IMR-90 (cell line): ENCODE measurements at regions not wholly inside any gene's neighbourhood (a gene's known extent, or its start where the extent isn't known, plus 50 kb on each side); places are given as distances from the start of the nearest gene placed in this dataset.

Experiments
- ATAC-seq: fragments of 200-7000 bp; cut with Tn5 transposase; 2 replicates; pipeline ENCODE4 v1.9.1; 2020; ENCODE audit warnings: low read depth, mild to moderate bottlenecking, moderate library complexity
- BruUV-seq: library from RNA; stranded (reverse); fragments of 400-500 nt; replicated peaks from 2 replicates; lab custom pipeline; 2021; lab: Mats Ljungman, UMichigan
- CTCF ChIA-PET: fragments of 300-600 bp; formaldehyde crosslinking; extraction: SDS; loops from one replicate; lab custom pipeline; 2021; ENCODE audit warnings: antibody characterized with exemption; lab: Yijun Ruan, JAX
- POLR2A ChIA-PET: fragments of 300-600 bp; sonication (Branson Sonifier 250); formaldehyde crosslinking; loops from one replicate; lab custom pipeline; 2022; ENCODE audit warnings: antibody characterized with exemption; ENCODE audit not compliant: unreplicated experiment; lab: Charles Lee
- DNase-seq: peaks from one replicate; pipeline ENCODE4 v3.0.0; 2013
- H2AFZ ChIP-seq: replicated peaks from 2 replicates; pipeline ENCODE3; 2013; ENCODE audit warnings: low read length, mild to moderate bottlenecking; ENCODE audit not compliant: poor library complexity
- H2AK5ac ChIP-seq: 2 replicates; pipeline ENCODE4 v1.6.1; 2013; ENCODE audit warnings: low read depth, low read length, inconsistent platforms
- H2AK9ac ChIP-seq: replicated peaks from 2 replicates; pipeline ENCODE3; 2013; ENCODE audit warnings: mild to moderate bottlenecking, low read depth, low read length, moderate library complexity; ENCODE audit not compliant: poor library complexity
- H2BK120ac ChIP-seq: 2 replicates; pipeline ENCODE4 v1.6.1; 2013; ENCODE audit warnings: low read depth, low read length, inconsistent platforms
- H2BK15ac ChIP-seq: 3 replicates; pipeline ENCODE4 v1.6.1; 2013; ENCODE audit warnings: low read depth, low read length, inconsistent platforms
- H2BK20ac ChIP-seq: 2 replicates; pipeline ENCODE4 v1.6.1; 2013; ENCODE audit warnings: low read depth, mild to moderate bottlenecking, inconsistent platforms, low read length, moderate library complexity
- H2BK5ac ChIP-seq: 2 replicates; pipeline ENCODE4 v1.6.1; 2013; ENCODE audit warnings: mild to moderate bottlenecking, low read depth, low read length, inconsistent platforms; ENCODE audit not compliant: poor library complexity, severe bottlenecking
- H3K14ac ChIP-seq: replicated peaks from 2 replicates; pipeline ENCODE4 v1.6.1; 2013; ENCODE audit warnings: low read depth, low read length, inconsistent platforms
- H3K18ac ChIP-seq: 2 replicates; pipeline ENCODE4 v1.6.1; 2013; ENCODE audit warnings: low read depth, low read length, control low read depth
- H3K23ac ChIP-seq: 2 replicates; pipeline ENCODE4 v1.6.1; 2013; ENCODE audit warnings: low read depth, low read length, inconsistent platforms
- H3K27ac ChIP-seq: 2 replicates; pipeline ENCODE4 v1.5.1; 2013; ENCODE audit warnings: mild to moderate bottlenecking, control low read depth, low read length; ENCODE audit not compliant: insufficient read depth
- H3K27me3 ChIP-seq: 2 replicates; pipeline ENCODE4 v1.6.1; 2013; ENCODE audit warnings: low read length; ENCODE audit not compliant: control insufficient read depth, insufficient read depth
- H3K36me3 ChIP-seq: 2 replicates; pipeline ENCODE4 v1.6.1; 2013; ENCODE audit warnings: low read length, mixed read lengths; ENCODE audit not compliant: control insufficient read depth, insufficient read depth
- H3K4ac ChIP-seq: 2 replicates; pipeline ENCODE4 v1.6.1; 2013; ENCODE audit warnings: low read depth, low read length, inconsistent platforms
- H3K4me1 ChIP-seq: 2 replicates; pipeline ENCODE4 v1.6.1; 2013; ENCODE audit warnings: low read length, mixed read lengths; ENCODE audit not compliant: control insufficient read depth, insufficient read depth
- H3K4me2 ChIP-seq: 2 replicates; pipeline ENCODE4 v1.6.1; 2013; ENCODE audit warnings: low read depth, mild to moderate bottlenecking, control low read depth, low read length, moderate library complexity
- H3K4me3 ChIP-seq: 2 replicates; pipeline ENCODE4 v1.5.1; 2013; ENCODE audit warnings: low read depth, mild to moderate bottlenecking, control low read depth, low read length, moderate library complexity; ENCODE audit not compliant: insufficient read depth
- H3K56ac ChIP-seq: 2 replicates; pipeline ENCODE4 v1.6.1; 2013; ENCODE audit warnings: low read length, inconsistent platforms; ENCODE audit not compliant: insufficient read depth; ENCODE audit errors: extremely low read depth
- H3K79me1 ChIP-seq, 2 experiments: 2 replicates each; pipeline ENCODE4 v1.6.1; 2013; ENCODE audit warnings: low read length in 2 of 2, inconsistent platforms in 1 of 2, low read depth in 1 of 2
- H3K9ac ChIP-seq: 2 replicates; pipeline ENCODE4 v1.6.1; 2013; ENCODE audit warnings: low read depth, low read length, control low read depth
- H3K9me1 ChIP-seq: 2 replicates; pipeline ENCODE4 v1.6.1; 2013; ENCODE audit warnings: low read length, inconsistent platforms; ENCODE audit not compliant: insufficient read depth
- H3K9me3 ChIP-seq: 2 replicates; pipeline ENCODE4 v1.6.1; 2013; ENCODE audit warnings: low read length; ENCODE audit not compliant: control insufficient read depth, insufficient read depth
- H4K20me1 ChIP-seq: 2 replicates; pipeline ENCODE4 v1.6.1; 2013; ENCODE audit warnings: low read length, inconsistent platforms; ENCODE audit not compliant: insufficient read depth
- H4K5ac ChIP-seq: 2 replicates; pipeline ENCODE4 v1.6.1; 2013; ENCODE audit warnings: mild to moderate bottlenecking, low read depth, low read length, control low read depth
- H4K8ac ChIP-seq, 2 experiments: 2 replicates each; pipeline ENCODE4 v1.6.1; 2013; ENCODE audit warnings: low read depth in 2 of 2, low read length in 2 of 2, control low read depth in 1 of 2, inconsistent platforms in 1 of 2
- H4K91ac ChIP-seq: 2 replicates; pipeline ENCODE4 v1.6.1; 2013; ENCODE audit warnings: low read depth, low read length, inconsistent platforms; ENCODE audit not compliant: insufficient read depth
- BHLHE40 ChIP-seq: fragments of 150-350 bp; IDR thresholded peaks from 2 replicates; pipeline ENCODE4 v1.6.1; 2016; ENCODE audit warnings: mild to moderate bottlenecking, low read depth, low read length
- CEBPB ChIP-seq: IDR thresholded peaks from 2 replicates; pipeline ENCODE4 v1.6.1; 2012; ENCODE audit warnings: low read depth, low read length, improper control_type of control experiment
- CHD1 ChIP-seq: IDR thresholded peaks from 2 replicates; pipeline ENCODE4 v1.6.1; 2012; ENCODE audit warnings: low read depth, low read length, improper control_type of control experiment
- FOS ChIP-seq: fragments of 150-350 bp; IDR thresholded peaks from 2 replicates; pipeline ENCODE4 v1.6.1; 2016; ENCODE audit warnings: low read depth, low read length
- MAFK ChIP-seq: IDR thresholded peaks from 2 replicates; pipeline ENCODE4 v1.6.1; 2012; ENCODE audit warnings: low read depth, low read length, improper control_type of control experiment
- MXI1 ChIP-seq: IDR thresholded peaks from 2 replicates; pipeline ENCODE4 v1.6.1; 2012; ENCODE audit warnings: low read depth, mild to moderate bottlenecking, low read length, moderate library complexity, borderline replicate concordance
- NFE2L2 ChIP-seq: fragments of 150-350 bp; IDR thresholded peaks from 2 replicates; pipeline ENCODE4 v1.6.1; 2016; ENCODE audit warnings: low read depth, mild to moderate bottlenecking, low read length
- POLR2A ChIP-seq: IDR thresholded peaks from 2 replicates; pipeline ENCODE4 v1.6.1; 2012; ENCODE audit warnings: mild to moderate bottlenecking, low read depth, low read length
- RAD21 ChIP-seq: IDR thresholded peaks from 2 replicates; pipeline ENCODE4 v1.6.1; 2012; ENCODE audit warnings: low read length, improper control_type of control experiment
- RCOR1 ChIP-seq: IDR thresholded peaks from 2 replicates; pipeline ENCODE4 v1.6.1; 2012; ENCODE audit warnings: mild to moderate bottlenecking, low read length, improper control_type of control experiment; ENCODE audit not compliant: insufficient replicate concordance
- RFX5 ChIP-seq: IDR thresholded peaks from 2 replicates; pipeline ENCODE4 v1.8.0; 2012; ENCODE audit warnings: low read depth, mild to moderate bottlenecking, low read length, moderate library complexity
- SMC3 ChIP-seq: fragments of 150-350 bp; IDR thresholded peaks from 2 replicates; pipeline ENCODE4 v1.6.1; 2016; ENCODE audit warnings: low read depth, mild to moderate bottlenecking, antibody characterized with exemption, low read length, moderate library complexity
- WGBS, 2 experiments: methylation state at CpG; one replicate each; pipeline versions ENCODE4 v1.1.5 to v1.1.7; 2013; ENCODE audit warnings: missing lambda C conversion rate in 2 of 2; ENCODE audit not compliant: insufficient read length in 1 of 2; ENCODE audit errors: extremely low coverage in 2 of 2; 5-methylcytosine and 5-hydroxymethylcytosine counted together
- dilution Hi-C: fragments of 300-500 bp; cut with HindIII; formaldehyde crosslinking; loops from one replicate; pipeline ENCODE4 v1.14.3; 2018; ENCODE audit warnings: low sequenced_read_pairs; ENCODE audit not compliant: unreplicated experiment
- in situ Hi-C: fragments of 300-500 bp; cut with MboI; formaldehyde crosslinking; loops from 3 replicates; pipeline ENCODE4 v1.14.3; 2019; ENCODE audit warnings: low sequenced_read_pairs, inconsistent platforms, mixed read lengths
- intact Hi-C: fragments of 100-400 bp; cut with micrococcal nuclease; formaldehyde crosslinking; loops from 2 replicates; pipeline ENCODE4 v1.10.0; 2022
- TF ChIP-seq, protein P1 (sequence below): conservative IDR thresholded peaks from 2 replicates; pipeline ENCODE4 v1.5.1; 2012; ENCODE audit warnings: mild to moderate bottlenecking, low read depth, low read length, improper control_type of control experiment
- TF ChIP-seq, protein P2 (sequence below): fragments of 150-350 bp; IDR thresholded peaks from 2 replicates; pipeline ENCODE4 v1.6.1; 2016; ENCODE audit warnings: low read depth, mild to moderate bottlenecking, low read length, moderate library complexity, borderline replicate concordance
- TF ChIP-seq, protein P3 (sequence below): fragments of 150-350 bp; IDR thresholded peaks from 2 replicates; pipeline ENCODE4 v1.6.1; 2017; ENCODE audit warnings: mild to moderate bottlenecking, antibody characterized with exemption, low read length, low read depth

DNA sequence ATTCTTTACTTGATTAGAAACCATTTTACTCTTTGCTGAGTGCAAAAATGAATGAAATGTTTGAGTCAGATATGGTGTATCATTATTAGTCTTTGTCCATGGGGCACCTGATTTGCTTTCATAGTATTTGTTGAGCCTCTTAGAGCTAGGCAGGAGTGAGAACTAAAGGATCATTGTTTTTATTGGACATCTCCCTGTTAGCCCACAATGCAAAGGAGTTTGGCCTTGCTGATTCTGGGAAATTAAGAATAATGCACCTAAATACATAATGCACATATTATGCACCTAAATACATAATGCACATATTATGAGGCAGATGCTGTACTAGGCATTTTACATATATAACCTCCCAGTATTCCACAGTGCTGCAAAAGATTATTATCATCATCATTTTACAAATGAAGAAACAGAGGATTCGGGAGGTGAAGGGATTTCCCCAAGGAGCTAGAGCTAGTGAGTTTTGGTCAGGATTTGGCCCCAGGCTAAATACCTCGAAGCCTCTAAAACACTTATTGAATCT, 113.0 kb upstream of the LIFR start:
- H3K4ac ChIP-seq = no peak overlapping the region
- H2BK20ac ChIP-seq = no peak overlapping the region
- no peaks in the 10 kb centered on the region for H4K20me1 ChIP-seq
- H3K18ac ChIP-seq = no peak overlapping the region
- no CpG with 5 or more reads among the region's 2 CpGs for WGBS, 2 experiments
- peaks cover 4% of the 10 kb centered on the region; the same call in 1 of the 2 replicates for H3K9me1 ChIP-seq
- H3K56ac ChIP-seq = no peak overlapping the region
- no peak for TF ChIP-seq NFE2L2
- no peak for TF ChIP-seq POLR2A
- no peak for TF ChIP-seq RAD21
- no peak for TF ChIP-seq CHD1
- no peak for TF ChIP-seq CEBPB
- TF ChIP-seq, protein P1, sequence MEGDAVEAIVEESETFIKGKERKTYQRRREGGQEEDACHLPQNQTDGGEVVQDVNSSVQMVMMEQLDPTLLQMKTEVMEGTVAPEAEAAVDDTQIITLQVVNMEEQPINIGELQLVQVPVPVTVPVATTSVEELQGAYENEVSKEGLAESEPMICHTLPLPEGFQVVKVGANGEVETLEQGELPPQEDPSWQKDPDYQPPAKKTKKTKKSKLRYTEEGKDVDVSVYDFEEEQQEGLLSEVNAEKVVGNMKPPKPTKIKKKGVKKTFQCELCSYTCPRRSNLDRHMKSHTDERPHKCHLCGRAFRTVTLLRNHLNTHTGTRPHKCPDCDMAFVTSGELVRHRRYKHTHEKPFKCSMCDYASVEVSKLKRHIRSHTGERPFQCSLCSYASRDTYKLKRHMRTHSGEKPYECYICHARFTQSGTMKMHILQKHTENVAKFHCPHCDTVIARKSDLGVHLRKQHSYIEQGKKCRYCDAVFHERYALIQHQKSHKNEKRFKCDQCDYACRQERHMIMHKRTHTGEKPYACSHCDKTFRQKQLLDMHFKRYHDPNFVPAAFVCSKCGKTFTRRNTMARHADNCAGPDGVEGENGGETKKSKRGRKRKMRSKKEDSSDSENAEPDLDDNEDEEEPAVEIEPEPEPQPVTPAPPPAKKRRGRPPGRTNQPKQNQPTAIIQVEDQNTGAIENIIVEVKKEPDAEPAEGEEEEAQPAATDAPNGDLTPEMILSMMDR = no peak
- TF ChIP-seq MAFK = no peak
- TF ChIP-seq RFX5 = no peak
- TF ChIP-seq, protein P2, sequence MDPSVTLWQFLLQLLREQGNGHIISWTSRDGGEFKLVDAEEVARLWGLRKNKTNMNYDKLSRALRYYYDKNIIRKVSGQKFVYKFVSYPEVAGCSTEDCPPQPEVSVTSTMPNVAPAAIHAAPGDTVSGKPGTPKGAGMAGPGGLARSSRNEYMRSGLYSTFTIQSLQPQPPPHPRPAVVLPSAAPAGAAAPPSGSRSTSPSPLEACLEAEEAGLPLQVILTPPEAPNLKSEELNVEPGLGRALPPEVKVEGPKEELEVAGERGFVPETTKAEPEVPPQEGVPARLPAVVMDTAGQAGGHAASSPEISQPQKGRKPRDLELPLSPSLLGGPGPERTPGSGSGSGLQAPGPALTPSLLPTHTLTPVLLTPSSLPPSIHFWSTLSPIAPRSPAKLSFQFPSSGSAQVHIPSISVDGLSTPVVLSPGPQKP = no peak
- no peak for TF ChIP-seq SMC3
- TF ChIP-seq MXI1 = no peak
- TF ChIP-seq RCOR1 = no peak
- TF ChIP-seq, protein P3, sequence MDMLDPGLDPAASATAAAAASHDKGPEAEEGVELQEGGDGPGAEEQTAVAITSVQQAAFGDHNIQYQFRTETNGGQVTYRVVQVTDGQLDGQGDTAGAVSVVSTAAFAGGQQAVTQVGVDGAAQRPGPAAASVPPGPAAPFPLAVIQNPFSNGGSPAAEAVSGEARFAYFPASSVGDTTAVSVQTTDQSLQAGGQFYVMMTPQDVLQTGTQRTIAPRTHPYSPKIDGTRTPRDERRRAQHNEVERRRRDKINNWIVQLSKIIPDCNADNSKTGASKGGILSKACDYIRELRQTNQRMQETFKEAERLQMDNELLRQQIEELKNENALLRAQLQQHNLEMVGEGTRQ = no peak
- no peak for TF ChIP-seq BHLHE40
- TF ChIP-seq FOS = no peak
- H3K27me3 ChIP-seq = peaks cover 16% of the 10 kb centered on the region
- DNase-seq = no peak
- H2AK9ac ChIP-seq = no peak overlapping the region
- peaks cover 6% of the 10 kb centered on the region; the same call in 1 of the 2 replicates for H3K4me1 ChIP-seq
- in situ Hi-C loops (no loop called here), dilution Hi-C loops (no loop called here), intact Hi-C loops (no loop called here)
- no peak overlapping the region for H4K91ac ChIP-seq
- H4K5ac ChIP-seq = no peak overlapping the region
- H3K9me3 ChIP-seq = no peaks in the 10 kb centered on the region
- H2AFZ ChIP-seq = no peak overlapping the region
- H2BK15ac ChIP-seq = no peak overlapping the region
- no peak overlapping the region for H4K8ac ChIP-seq
- no peak overlapping the region for H2BK5ac ChIP-seq
- ATAC-seq = no peak
- BruUV-seq = no TSS peak
- no peak overlapping the region for H2BK120ac ChIP-seq
- H3K23ac ChIP-seq = no peak overlapping the region
- no peak overlapping the region for H3K4me2 ChIP-seq
- H3K4me3 ChIP-seq = no peak overlapping the region
- no peak overlapping the region for H3K14ac ChIP-seq
- ChIA-PET CTCF (no interaction called here), POLR2A (no interaction called here)
- H3K79me1 ChIP-seq = no peaks in the 10 kb centered on the region
- H3K9ac ChIP-seq = no peak overlapping the region
- no peak overlapping the region for H3K27ac ChIP-seq
- no peaks in the 10 kb centered on the region for H3K36me3 ChIP-seq
- no peak overlapping the region for H2AK5ac ChIP-seq
